ENCODE measurements at regions not wholly inside any gene's neighbourhood (a gene's known extent, or its start where the extent isn't known, plus 50 kb on each side); places are given as distances from the start of the nearest gene placed in this dataset.
"Not testable (repeated sequence)": the region's sequence is repeated elsewhere in the genome, so short reads cannot be mapped to it uniquely, and the experiment has no call there.

DNA sequence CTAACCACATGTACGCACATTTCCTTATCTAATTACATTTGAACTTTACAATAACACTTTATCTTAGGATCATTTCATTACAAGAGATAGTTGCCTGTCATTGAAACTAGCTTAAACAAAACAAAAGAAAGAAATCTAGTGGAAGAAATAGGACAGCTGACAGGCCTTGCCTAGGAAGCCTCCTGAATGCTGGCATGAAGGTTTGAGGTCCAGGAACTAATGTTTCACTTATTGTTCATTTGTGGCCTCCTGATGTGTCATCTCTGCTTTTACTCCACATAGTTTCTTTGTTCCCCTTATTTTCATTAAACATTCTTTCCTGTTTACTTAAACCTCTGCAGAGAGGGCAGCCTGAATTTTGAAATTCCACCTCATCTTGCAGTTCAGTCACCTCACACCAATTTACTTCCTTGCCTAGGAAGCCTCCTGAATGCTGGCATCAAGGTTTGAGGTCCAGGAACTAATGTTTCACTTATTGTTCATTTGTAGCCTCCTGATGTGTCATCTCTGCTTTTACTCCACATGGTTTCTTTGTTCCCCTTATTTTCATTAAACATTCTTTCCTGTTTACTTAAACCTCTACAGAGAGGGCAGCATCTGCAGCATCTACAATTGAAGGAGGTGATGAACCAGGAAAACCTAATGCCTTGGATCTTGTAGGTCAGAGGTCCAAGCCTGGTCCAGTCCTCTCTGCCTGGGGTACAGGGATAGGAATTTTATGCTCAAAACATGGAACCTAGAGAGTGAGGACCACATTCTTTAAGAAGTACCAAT, 319.2 kb downstream of the SPATA31A1 start:
- intact Hi-C loops (cut with micrococcal nuclease); H3K27me3 Mint-ChIP-seq; H3K36me3 Mint-ChIP-seq (ENCODE audit: low read depth); H3K27ac Mint-ChIP-seq; H3K4me1 Mint-ChIP-seq (ENCODE audit: low read depth); H3K4me3 Mint-ChIP-seq; H3K9me3 Mint-ChIP-seq: not testable (repeated sequence)

GRCh38 chr9:39675211-39675553, 319.7 kb downstream of the SPATA31A1 start:
- H3K4me3 Mint-ChIP-seq; H3K36me3 Mint-ChIP-seq (ENCODE audit: low read depth); H3K27me3 Mint-ChIP-seq; H3K9me3 Mint-ChIP-seq; H3K27ac Mint-ChIP-seq; H3K4me1 Mint-ChIP-seq (ENCODE audit: low read depth); intact Hi-C loops (cut with micrococcal nuclease): not testable (repeated sequence)

DNA sequence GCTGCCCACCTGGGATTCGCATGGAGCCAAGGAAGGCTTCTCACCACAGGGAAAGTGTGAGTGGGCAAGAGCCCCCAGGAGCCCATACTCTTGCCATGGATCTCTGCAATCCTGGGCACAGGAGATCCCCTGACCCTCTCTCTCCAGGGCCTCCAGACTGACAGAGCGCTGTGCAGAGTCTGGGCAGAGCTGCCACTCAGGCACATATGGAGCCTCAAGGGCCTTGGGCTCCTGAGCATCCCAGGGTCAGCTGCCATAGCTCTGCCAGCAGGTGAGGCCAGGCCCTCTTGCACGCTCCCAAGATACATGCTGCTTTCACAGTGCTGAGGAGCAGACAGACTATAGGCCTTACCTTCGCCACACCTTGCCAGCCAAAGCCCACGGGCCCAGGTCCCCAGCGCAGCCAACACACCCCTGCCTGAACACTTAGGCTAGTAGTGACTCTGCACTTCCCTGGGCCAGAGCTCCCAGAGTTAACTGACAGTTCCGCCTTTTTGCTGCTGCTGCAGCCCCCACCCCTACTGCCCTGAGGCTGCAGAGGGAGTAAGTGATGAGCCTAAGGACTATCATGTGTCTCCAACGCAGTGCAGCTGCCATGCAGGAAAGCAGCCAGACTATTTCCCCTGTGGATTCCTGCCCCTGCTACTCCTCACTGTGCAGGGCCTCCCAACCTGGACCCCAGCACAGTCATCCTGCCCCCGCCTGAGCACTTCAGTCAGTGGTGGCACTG, 323.2 kb downstream of the SPATA31A1 start:
- H3K4me3 Mint-ChIP-seq; H3K36me3 Mint-ChIP-seq (ENCODE audit: low read depth); H3K9me3 Mint-ChIP-seq; H3K27ac Mint-ChIP-seq; H3K4me1 Mint-ChIP-seq (ENCODE audit: low read depth); intact Hi-C loops (cut with micrococcal nuclease); H3K27me3 Mint-ChIP-seq: not testable (repeated sequence)

GRCh38 chr9:39680694-39681401, 325.4 kb downstream of the SPATA31A1 start:
- H3K4me1 Mint-ChIP-seq (ENCODE audit: low read depth); H3K27ac Mint-ChIP-seq; H3K9me3 Mint-ChIP-seq; intact Hi-C loops (cut with micrococcal nuclease); H3K36me3 Mint-ChIP-seq (ENCODE audit: low read depth); H3K4me3 Mint-ChIP-seq; H3K27me3 Mint-ChIP-seq: not testable (repeated sequence)

- H3K4me3 Mint-ChIP-seq; H3K36me3 Mint-ChIP-seq (ENCODE audit: low read depth); H3K27ac Mint-ChIP-seq; intact Hi-C loops (cut with micrococcal nuclease); H3K9me3 Mint-ChIP-seq; H3K27me3 Mint-ChIP-seq; H3K4me1 Mint-ChIP-seq (ENCODE audit: low read depth): not testable (repeated sequence)
Observed at GRCh38 chr9:39728862-39729261, 373.4 kb downstream of the SPATA31A1 start.

DNA sequence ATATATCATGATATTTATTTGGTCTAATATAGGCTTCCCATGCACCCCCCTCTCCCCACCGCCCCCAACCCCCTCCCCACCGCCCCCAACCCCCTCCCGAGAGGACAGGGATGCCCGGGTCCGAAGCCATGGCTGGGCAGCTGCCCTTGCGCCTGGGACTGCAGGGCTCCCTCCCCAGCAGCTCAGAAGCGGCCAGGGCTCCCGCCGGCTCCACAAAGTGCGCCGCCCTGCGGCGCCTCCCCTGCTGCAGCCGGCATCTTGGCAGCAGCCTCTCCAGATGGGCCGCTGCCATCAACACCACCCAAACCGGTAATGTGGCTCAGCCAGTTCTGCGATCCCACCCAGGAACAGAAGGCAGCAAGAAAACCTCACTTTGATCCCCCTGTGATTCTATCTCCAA, 389.4 kb downstream of the SPATA31A1 start:
- H3K27ac Mint-ChIP-seq; H3K9me3 Mint-ChIP-seq; H3K36me3 Mint-ChIP-seq (ENCODE audit: low read depth); intact Hi-C loops (cut with micrococcal nuclease); H3K4me1 Mint-ChIP-seq (ENCODE audit: low read depth); H3K4me3 Mint-ChIP-seq; H3K27me3 Mint-ChIP-seq: not testable (repeated sequence)

DNA sequence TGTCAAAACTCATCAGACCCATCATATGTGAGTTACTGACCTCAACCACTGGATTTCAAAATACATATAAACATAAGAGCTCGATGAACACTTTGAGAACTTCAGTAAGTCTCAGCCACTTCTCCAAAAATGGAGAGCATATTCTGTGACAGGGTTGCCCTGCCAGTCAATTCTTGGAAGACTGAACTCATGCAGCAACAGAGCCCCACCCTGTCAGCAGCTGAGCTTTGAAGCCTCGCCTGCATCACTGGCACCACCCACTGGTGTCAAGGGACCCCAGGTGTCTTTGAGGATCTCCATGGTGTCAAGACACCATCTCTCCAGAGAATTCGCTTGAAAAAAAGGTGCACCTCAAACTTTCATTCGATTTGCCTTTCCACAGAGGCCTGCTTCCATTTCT, 420.1 kb downstream of the SPATA31A1 start:
- H3K9me3 Mint-ChIP-seq; intact Hi-C loops (cut with micrococcal nuclease); H3K4me3 Mint-ChIP-seq: not testable (repeated sequence)

GRCh38 chr9:39791356-39791755, 435.9 kb downstream of the SPATA31A1 start:
- H3K27me3 Mint-ChIP-seq; H3K9me3 Mint-ChIP-seq; H3K4me3 Mint-ChIP-seq; H3K4me1 Mint-ChIP-seq (ENCODE audit: low read depth); intact Hi-C loops (cut with micrococcal nuclease); H3K36me3 Mint-ChIP-seq (ENCODE audit: low read depth); H3K27ac Mint-ChIP-seq: not testable (repeated sequence)

More for the DNA sequence above, 420.1 kb downstream of the SPATA31A1 start:
- H3K27ac Mint-ChIP-seq; H3K4me1 Mint-ChIP-seq (ENCODE audit: low read depth); H3K36me3 Mint-ChIP-seq (ENCODE audit: low read depth); H3K27me3 Mint-ChIP-seq: not testable (repeated sequence)

GRCh38 chr9:39797935-39798334, 442.5 kb downstream of the SPATA31A1 start:
- intact Hi-C loops (cut with micrococcal nuclease); H3K4me3 Mint-ChIP-seq; H3K27me3 Mint-ChIP-seq; H3K4me1 Mint-ChIP-seq (ENCODE audit: low read depth); H3K36me3 Mint-ChIP-seq (ENCODE audit: low read depth); H3K27ac Mint-ChIP-seq; H3K9me3 Mint-ChIP-seq: not testable (repeated sequence)

GRCh38 chr9:39799252-39799651, 443.8 kb downstream of the SPATA31A1 start:
- H3K4me3 Mint-ChIP-seq; H3K9me3 Mint-ChIP-seq; H3K27me3 Mint-ChIP-seq; intact Hi-C loops (cut with micrococcal nuclease); H3K27ac Mint-ChIP-seq; H3K4me1 Mint-ChIP-seq (ENCODE audit: low read depth); H3K36me3 Mint-ChIP-seq (ENCODE audit: low read depth): not testable (repeated sequence)

- H3K4me1 Mint-ChIP-seq (ENCODE audit: low read depth); H3K36me3 Mint-ChIP-seq (ENCODE audit: low read depth); intact Hi-C loops (cut with micrococcal nuclease); H3K27ac Mint-ChIP-seq; H3K9me3 Mint-ChIP-seq; H3K27me3 Mint-ChIP-seq; H3K4me3 Mint-ChIP-seq: not testable (repeated sequence)
Observed at GRCh38 chr9:39802561-39802960, 447.1 kb downstream of the SPATA31A1 start.

GRCh38 chr9:39809401-39810226, 454.1 kb downstream of the SPATA31A1 start:
- H3K36me3 Mint-ChIP-seq (ENCODE audit: low read depth); H3K4me1 Mint-ChIP-seq (ENCODE audit: low read depth); H3K27me3 Mint-ChIP-seq; intact Hi-C loops (cut with micrococcal nuclease); H3K9me3 Mint-ChIP-seq: not testable (repeated sequence)
- peak overlapping the region; percentile 95 for H3K4me3 Mint-ChIP-seq
- H3K27ac Mint-ChIP-seq = peak overlapping the region; percentile 94

DNA sequence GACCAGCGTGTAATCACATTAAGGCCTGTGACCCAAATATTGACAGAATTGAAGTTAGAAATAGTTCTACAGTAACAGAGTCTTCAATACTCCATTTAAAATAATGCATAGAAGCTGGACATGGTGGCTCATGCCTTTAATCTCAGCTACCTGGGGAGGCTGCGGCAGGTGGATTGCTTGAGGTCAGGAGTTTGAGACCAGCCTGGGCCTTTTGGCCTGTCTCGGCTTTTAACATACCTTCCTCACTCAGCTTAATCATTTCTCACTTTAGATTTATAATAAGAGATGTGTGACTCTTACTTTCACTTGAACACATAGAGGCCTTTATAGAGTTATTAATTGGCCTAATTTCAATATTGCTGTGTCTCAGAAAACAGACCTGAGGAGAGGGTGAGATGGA, 454.9 kb downstream of the SPATA31A1 start:
- H3K27ac Mint-ChIP-seq; H3K4me3 Mint-ChIP-seq; H3K36me3 Mint-ChIP-seq (ENCODE audit: low read depth); H3K9me3 Mint-ChIP-seq; H3K4me1 Mint-ChIP-seq (ENCODE audit: low read depth); intact Hi-C loops (cut with micrococcal nuclease); H3K27me3 Mint-ChIP-seq: not testable (repeated sequence)

DNA sequence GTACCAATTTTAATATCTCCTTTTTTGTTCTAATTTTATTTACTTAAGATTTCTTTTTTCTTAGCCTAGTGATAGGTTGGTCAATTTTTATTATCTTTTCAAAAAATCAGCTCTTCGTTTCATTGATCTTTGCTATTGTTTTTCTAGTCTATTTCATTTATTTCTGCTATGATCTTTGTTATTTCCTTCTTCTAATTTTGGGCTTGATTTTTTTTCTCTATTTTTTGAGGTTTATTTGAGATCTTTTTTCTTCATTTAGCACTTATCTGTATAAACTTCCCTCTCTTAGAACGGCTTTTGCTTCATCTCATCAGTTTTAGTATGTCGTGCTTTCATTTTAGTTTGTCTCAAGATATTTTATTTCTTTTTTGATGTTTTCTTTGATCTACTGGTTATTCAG, 456.1 kb downstream of the SPATA31A1 start:
- H3K4me3 Mint-ChIP-seq; intact Hi-C loops (cut with micrococcal nuclease); H3K27me3 Mint-ChIP-seq; H3K4me1 Mint-ChIP-seq (ENCODE audit: low read depth); H3K9me3 Mint-ChIP-seq; H3K36me3 Mint-ChIP-seq (ENCODE audit: low read depth); H3K27ac Mint-ChIP-seq: not testable (repeated sequence)

All from dendritic cell treated with granulocyte-macrophage colony-stimulating factor and Interleukin-4, amounts not matched to agents 40 ng/mL and 50 ng/mL, for 4 days (primary cell).